IPS-NIHi7 (cell line): ENCODE measurements at regions not wholly inside any gene's neighbourhood (a gene's known extent, or its start where the extent isn't known, plus 50 kb on each side); places are given as distances from the start of the nearest gene placed in this dataset.

Experiments
- DNase-seq: peaks from one replicate; pipeline ENCODE4 v3.0.0; 2012; ENCODE audit warnings: mixed read lengths; ENCODE audit errors: extremely low spot score

DNA sequence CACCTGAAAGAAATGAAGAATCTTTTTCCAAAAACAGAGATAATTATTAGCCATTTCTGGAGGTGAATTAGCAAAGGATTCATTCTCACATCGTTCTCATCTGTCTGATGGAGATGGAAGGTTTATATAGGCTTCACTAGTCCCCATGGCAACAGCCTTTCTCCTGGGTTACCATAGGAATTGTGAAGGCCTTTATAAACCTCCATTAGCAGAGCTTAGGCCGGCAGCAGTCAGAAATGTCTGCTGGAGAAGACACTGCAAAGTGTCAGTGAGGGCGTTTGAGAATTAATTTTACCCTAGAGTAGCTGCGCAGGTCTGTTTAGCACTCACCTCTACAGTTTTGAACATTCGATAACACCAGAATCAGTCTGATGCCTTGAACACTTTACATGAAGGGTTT lies 290.4 kb upstream of the NR4A3 start:
- no peak for DNase-seq

DNA sequence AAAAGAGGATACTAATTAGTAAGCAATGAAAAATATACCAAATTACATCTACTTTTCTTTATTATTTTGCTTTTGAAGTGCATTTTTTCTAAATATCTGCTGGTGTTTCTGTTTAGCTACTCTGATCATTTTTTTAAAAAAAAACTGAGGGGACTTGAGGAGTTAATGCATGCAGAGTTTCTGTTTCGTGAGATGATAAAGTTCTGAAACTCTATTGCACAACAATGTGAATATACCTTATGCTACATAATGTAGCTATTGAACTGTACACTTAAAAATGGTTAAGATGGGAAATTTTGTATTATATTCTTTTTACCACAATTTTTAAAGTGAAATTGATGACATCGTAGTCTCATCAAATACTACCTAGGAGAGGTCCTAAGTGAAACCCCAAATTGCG lies 288.3 kb upstream of the NR4A3 start:
- no peak for DNase-seq

GRCh38 chr9:99537996-99538395 lies 283.7 kb upstream of the NR4A3 start:
- no peak for DNase-seq

GRCh38 chr9:99544526-99544925 lies 277.2 kb upstream of the NR4A3 start:
- DNase-seq = no peak

DNA sequence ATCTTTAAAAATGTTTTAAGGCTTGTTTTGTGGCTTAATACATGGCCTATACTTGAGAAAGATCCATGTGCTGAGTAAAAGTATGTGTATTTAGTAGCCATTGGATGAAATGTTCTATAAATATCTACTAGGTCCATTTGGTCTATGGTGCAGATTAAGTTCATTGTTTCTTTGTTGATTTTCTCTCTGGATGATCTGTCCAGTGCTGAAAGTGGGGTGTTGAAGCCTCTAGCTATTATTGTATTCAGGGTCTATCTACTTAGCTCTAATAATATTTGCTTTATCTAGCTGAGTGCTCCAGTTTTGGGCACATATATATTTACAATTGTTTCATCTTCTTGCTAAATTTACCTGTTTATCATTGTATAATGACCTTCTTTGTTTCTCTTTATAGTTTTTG lies 272.2 kb upstream of the NR4A3 start:
- DNase-seq = no peak

DNA sequence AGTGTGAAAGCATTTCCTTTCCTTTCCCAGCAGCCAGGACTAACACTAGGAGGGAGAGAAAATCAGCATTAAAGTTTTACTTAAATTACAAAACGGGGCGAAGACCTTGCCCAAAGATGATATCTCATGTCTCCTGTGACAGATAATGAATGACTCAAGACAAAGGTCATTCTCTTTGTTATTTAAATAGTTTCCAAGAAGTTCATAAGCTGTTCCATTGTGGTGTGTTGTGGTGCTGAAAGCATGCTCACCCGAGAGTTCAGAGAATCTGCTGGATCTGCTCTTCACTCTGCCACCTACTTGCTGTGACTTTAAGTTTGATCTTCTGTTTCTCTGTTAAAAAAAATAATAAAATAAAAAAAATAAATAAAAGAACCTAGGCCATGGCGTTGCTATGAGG lies 265.9 kb upstream of the NR4A3 start:
- no peak for DNase-seq

DNA sequence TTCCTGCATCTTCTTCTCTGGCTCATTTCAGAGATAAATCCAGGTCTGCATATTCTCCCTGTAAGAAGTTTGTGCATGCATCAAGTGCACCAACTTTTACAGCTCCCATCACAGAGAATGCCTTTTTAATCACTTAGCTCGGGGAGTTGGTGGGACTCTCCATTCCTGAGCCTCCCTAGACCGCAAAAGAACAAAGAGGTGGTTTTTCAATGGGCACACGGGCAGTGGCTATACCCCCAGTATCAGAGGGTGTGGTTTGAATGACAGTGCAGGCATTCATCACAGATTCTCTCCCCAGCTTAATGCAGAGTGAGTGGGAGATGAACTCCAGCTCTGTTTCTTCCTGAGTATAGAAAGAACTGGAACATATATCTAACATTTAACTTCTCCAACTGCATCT lies 264.7 kb upstream of the NR4A3 start:
- DNase-seq = no peak

DNA sequence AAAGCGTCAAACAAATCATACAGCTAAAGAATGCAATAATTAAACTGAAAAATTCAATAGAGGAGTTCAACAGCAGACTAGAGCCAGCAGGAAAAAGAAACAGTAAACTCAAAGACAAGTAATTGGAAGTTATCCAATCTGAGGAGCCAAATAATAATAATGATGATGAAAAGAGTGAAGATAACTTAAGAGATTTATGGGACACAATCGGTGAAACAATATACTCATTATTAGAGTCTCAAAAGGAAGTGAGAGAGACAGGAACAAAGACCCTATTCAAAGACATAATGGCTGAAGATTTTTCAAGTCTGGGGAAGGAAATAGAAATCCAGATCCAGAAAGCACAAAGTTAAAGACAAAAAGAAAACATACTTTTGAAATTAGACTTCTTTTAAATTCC lies 263.9 kb upstream of the NR4A3 start:
- DNase-seq = no peak

- DNase-seq = no peak
Observed at GRCh38 chr9:99559776-99560175, 261.9 kb upstream of the NR4A3 start.

- DNase-seq = no peak
Observed at GRCh38 chr9:99560561-99560960, 261.1 kb upstream of the NR4A3 start.

- no peak for DNase-seq
Observed at GRCh38 chr9:99561509-99561917, 260.2 kb upstream of the NR4A3 start.

DNA sequence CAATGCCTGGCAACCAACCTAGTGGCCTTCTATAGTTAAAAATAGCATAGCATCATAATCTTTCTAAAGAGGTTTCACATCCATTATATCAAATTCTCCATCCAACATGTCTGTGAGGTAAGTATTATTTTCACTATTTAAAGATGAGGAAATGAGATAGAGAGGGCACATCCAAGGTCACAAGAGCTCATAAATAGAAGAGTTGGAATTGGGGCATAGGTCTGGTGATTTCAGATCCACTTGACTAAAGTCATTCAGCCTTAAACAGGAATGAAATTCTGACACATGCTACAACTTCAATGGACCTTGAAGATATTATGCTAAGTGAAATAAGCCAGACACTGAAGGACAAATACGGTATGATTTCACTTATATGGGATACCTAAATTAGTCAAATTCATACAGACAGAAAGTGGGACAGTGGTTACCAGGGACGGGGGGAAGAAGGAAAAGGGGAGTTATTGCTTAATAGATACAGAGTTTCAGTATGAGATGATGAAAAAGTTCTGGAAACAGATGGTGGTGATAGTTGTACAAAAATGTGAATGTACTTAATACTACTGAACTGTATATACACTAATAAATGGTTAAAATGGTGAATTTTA lies 259.6 kb upstream of the NR4A3 start:
- no peak for DNase-seq

GRCh38 chr9:99563364-99563763 lies 258.3 kb upstream of the NR4A3 start:
- DNase-seq = no peak

- DNase-seq = no peak
Observed at GRCh38 chr9:99565203-99565602, 256.5 kb upstream of the NR4A3 start.

DNA sequence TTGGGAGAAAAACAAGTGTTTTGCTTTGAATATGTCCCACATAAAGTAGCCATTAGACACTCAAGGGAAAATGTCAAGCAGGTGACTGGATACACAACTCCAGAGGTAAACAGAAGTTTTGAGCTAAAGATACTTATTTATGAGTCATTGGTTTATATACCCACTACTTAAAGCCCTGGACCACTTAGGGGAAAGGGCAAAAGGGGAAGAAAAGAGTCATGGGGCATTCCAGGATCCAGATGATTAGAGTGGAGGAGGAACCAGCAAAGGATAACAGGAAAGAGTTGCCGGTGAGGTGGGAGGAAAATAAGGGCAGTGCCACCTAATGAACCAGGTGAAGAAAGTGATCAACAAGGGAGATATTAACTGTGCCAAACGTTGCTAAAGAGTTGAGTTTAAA lies 254.2 kb upstream of the NR4A3 start:
- DNase-seq = no peak

DNA sequence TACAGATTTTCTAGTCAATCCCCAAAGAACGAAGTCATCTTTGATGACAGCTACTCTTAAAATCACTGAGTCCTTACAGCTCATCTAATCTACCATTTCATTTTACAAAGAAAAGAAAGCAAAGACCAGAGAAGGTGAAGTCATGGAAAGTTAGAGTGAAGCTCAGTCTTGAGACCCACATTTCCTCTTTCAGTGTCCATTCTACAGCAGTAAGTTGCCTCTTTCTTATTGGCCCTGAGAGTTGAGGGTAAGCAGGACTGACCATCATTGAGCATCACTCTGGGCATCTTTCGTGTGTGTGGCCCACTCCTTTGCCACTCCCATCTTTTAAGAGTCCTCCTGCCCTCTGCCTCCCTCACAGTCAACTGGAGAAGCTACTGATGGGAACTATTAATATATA lies 251.8 kb upstream of the NR4A3 start:
- no peak for DNase-seq

DNA sequence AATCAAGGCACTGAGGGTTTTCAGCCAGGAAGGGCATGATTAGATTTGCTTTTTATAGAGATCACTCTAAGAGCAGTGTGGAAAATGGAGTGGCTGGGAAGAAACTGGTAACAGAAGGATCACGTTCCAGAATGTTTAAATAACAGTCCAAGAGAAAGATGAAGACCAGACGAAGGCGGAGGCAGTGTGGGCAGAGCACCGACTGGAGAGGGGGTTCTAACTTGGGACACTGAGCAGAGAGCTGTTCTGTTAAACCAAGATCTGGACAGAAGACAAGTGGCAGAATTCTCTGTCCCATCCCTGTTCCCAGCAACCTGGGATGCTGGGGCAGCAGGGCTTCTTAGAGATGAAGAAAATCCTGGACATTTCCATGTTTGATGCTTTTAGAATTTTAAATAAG lies 249.1 kb upstream of the NR4A3 start:
- no peak for DNase-seq

DNA sequence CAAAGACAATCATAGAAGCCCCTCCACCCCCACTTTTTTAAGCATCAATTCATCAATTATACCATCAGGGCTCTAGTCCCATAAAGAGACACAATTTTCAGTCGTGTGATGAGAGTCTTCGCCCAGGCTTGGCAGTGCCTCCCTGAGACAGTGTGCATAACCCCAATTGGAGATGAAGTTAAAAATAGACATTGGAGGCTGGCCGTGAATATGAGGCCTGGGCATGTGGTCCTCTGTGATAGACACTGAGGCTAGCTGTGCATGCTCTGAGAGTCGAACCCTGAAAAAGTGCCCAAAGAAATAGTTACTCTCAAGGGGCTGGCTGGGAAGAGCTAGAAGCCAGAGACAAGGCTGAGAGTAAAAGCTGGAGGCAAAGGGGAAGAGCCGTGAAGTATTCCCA lies 248.6 kb upstream of the NR4A3 start:
- DNase-seq = no peak

DNA sequence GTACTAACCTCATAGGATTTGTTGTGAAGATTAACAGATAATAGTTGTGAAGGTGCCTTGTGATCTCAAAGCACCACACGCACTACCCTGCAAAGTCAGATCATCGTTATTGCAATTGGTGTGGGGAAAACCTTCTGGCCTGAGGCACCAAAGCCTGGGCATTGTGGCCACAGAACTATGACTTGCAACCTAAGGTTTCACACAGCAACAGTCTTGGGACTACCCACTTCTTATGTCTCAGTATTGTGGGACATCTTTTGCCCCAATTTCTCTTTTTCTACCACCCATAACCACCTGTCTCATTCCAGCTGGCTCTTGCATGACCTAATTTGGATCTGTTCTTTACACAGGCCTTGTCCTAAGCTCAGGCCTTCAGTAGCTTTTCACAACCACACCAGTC lies 247.8 kb upstream of the NR4A3 start:
- DNase-seq = no peak

GRCh38 chr9:99576002-99576401 lies 245.7 kb upstream of the NR4A3 start:
- DNase-seq = no peak

DNA sequence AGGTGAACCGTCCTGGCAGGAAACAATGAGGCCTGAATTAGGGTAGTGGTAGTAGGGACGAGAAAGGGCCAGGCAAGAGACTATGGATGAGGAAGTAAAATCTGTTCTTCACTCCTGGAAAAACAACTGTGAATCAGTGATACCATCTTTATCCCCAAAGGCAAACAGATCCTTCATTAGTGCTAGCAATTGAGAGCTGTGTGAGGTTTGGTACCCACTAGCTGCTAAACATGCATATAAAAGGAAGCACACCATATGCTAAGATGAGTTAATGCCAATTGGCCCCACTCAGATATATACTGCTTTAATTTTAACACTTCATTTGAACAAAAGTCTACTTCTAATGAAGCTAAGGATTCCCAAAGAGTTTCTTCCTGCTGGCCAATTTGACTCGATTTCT lies 244.8 kb upstream of the NR4A3 start:
- DNase-seq = no peak

- DNase-seq = no peak
Observed at GRCh38 chr9:99577351-99577750, 244.3 kb upstream of the NR4A3 start.

DNA sequence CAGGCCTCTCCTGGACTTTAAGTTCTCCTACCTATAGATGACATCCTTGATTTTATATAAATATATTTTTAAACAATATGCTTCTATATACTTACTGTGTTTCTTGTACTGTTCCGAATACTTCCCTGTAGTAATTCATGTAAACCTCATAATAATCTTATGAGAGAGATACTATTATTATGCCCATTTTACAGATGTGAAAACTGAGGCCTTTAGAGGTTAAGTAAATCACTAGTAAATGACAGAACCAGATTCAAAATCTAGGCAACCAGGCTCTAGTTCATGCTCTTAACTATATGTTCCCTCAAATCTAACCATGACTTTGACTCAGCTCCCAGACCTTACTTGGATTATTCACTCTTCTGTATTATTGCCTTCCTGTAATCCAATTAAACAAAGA lies 243.0 kb upstream of the NR4A3 start:
- DNase-seq = no peak

- DNase-seq = no peak
Observed at GRCh38 chr9:99579964-99580363, 241.7 kb upstream of the NR4A3 start.

DNA sequence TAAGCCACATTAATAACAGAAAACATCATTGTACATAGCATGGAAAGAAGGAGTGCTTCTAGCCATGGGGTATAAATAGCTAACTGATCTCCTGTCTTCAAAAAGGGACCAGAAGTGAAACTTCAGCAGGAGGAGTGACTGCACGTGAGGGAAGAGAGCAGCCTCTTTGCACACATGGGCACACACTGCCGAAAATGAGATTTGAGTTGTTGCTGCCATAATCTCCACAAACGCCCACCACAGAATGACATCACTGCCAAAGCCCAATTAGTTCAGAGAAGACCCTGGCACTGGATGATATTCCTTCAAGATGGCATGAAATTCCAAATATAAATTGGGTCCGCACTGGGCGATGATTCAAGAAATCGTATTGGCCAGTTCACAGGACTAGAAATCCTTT lies 238.9 kb upstream of the NR4A3 start:
- no peak for DNase-seq
